Neural progenitor cell (in vitro differentiated cells): ENCODE measurements at regions not wholly inside any gene's neighbourhood (a gene's known extent, or its start where the extent isn't known, plus 50 kb on each side); places are given as distances from the start of the nearest gene placed in this dataset.

Source experiments
- DNase-seq: peaks from one replicate; pipeline ENCODE4 v3.0.0-alpha.2; 2016; ENCODE audit warnings: low spot score
- H2AFZ ChIP-seq: fragments of 200-600 bp; sonication (generic); replicated peaks from 2 replicates; pipeline ENCODE4 v1.6.1; 2016; ENCODE audit warnings: antibody characterized with exemption
- H3F3A ChIP-seq: fragments of 200-600 bp; sonication (generic); 2 replicates; pipeline ENCODE4 v1.6.1; 2016; ENCODE audit warnings: antibody characterized with exemption, low read depth
- H3K27ac ChIP-seq: fragments of 200-600 bp; sonication (generic); 2 replicates; pipeline ENCODE4 v1.5.1; 2016; ENCODE audit warnings: mild to moderate bottlenecking
- H3K27me3 ChIP-seq: fragments of 200-600 bp; sonication (generic); 2 replicates; pipeline ENCODE4 v1.6.1; 2016; ENCODE audit warnings: mild to moderate bottlenecking, moderate library complexity
- H3K36me3 ChIP-seq: fragments of 200-600 bp; sonication (generic); 2 replicates; pipeline ENCODE4 v1.5.1; 2016
- H3K4me1 ChIP-seq: fragments of 200-600 bp; sonication (generic); 2 replicates; pipeline ENCODE4 v1.6.1; 2016; ENCODE audit warnings: mixed run types
- H3K4me2 ChIP-seq: fragments of 200-600 bp; sonication (generic); 2 replicates; pipeline ENCODE4 v1.6.1; 2016
- H3K4me3 ChIP-seq: fragments of 200-600 bp; sonication (generic); 2 replicates; pipeline ENCODE4 v1.5.1; 2016
- H3K79me2 ChIP-seq: fragments of 200-600 bp; sonication (generic); 2 replicates; pipeline ENCODE4 v1.6.1; 2016; ENCODE audit warnings: low read depth
- H3K9ac ChIP-seq: fragments of 200-600 bp; sonication (generic); 2 replicates; pipeline ENCODE4 v1.6.1; 2016
- H3K9me3 ChIP-seq: fragments of 200-600 bp; sonication (generic); 2 replicates; pipeline ENCODE4 v1.5.1; 2016; ENCODE audit warnings: low read depth
- H4K20me1 ChIP-seq: fragments of 200-600 bp; sonication (generic); 2 replicates; pipeline ENCODE4 v1.6.1; 2016; ENCODE audit warnings: low read depth
- H3K27ac Mint-ChIP-seq: 3 replicates; pipeline ENCODE4 v1.8.0; 2021; ENCODE audit warnings: mixed read lengths
- H3K27me3 Mint-ChIP-seq: 2 replicates; pipeline ENCODE4 v1.8.0; 2022; ENCODE audit warnings: low read depth, mild to moderate bottlenecking, inconsistent platforms, moderate library complexity, mixed read lengths; ENCODE audit not compliant: insufficient read depth
- H3K36me3 Mint-ChIP-seq: 3 replicates; pipeline ENCODE4 v1.8.0; 2021; ENCODE audit warnings: mixed read lengths
- H3K4me1 Mint-ChIP-seq: 3 replicates; pipeline ENCODE4 v1.8.0; 2021; ENCODE audit warnings: mixed read lengths
- H3K4me3 Mint-ChIP-seq: 3 replicates; pipeline ENCODE4 v1.8.0; 2021; ENCODE audit warnings: mild to moderate bottlenecking, moderate library complexity, mixed read lengths
- H3K9me3 Mint-ChIP-seq: 3 replicates; pipeline ENCODE4 v1.8.0; 2020; ENCODE audit warnings: mixed read lengths
- CTCF ChIP-seq: fragments of 200-600 bp; sonication (generic); IDR thresholded peaks from 2 replicates; pipeline ENCODE4 v1.5.1; 2017; ENCODE audit warnings: antibody characterized with exemption, mild to moderate bottlenecking
- EZH2 ChIP-seq: fragments of 200-600 bp; sonication (generic); IDR thresholded peaks from 2 replicates; pipeline ENCODE4 v1.6.1; 2017; ENCODE audit warnings: antibody characterized with exemption, mild to moderate bottlenecking, moderate library complexity
- EZH2phosphoT487 ChIP-seq: fragments of 200-600 bp; sonication (generic); IDR thresholded peaks from 2 replicates; pipeline ENCODE4 v1.6.1; 2017; ENCODE audit warnings: antibody characterized with exemption

- Histone ChIP-seq H3K79me2 (no peaks in the 10 kb centered on the region), H3F3A (peaks cover 10% of the 10 kb centered on the region), H3K9ac (no peak overlapping the region), H4K20me1 (no peaks in the 10 kb centered on the region), H3K36me3 (no peaks in the 10 kb centered on the region), H3K9me3 (peaks cover 16% of the 10 kb centered on the region), H3K4me3 (no peak overlapping the region), H2AFZ (no peak overlapping the region), H3K27ac (no peak overlapping the region), H3K4me2 (no peak overlapping the region), H3K4me1 (peaks cover 21% of the 10 kb centered on the region), H3K27me3 (no peaks in the 10 kb centered on the region)
- Mint-ChIP-seq H3K27me3 (peaks cover 6% of the 10 kb centered on the region), H3K9me3 (peaks cover 50% of the 10 kb centered on the region), H3K27ac (no peak overlapping the region), H3K4me1 (peaks cover 33% of the 10 kb centered on the region), H3K4me3 (no peak overlapping the region), H3K36me3 (peaks cover 12% of the 10 kb centered on the region)
- TF ChIP-seq CTCF (no peak), EZH2phosphoT487 (no peak), EZH2 (no peak)
- DNase-seq, result no peak
Observed at GRCh38 chr12:41944216-41944615, 200.5 kb downstream of the GXYLT1 start.

- Histone ChIP-seq H3K9ac (no peak overlapping the region), H3K27me3 (no peaks in the 10 kb centered on the region)
- H3K27me3 Mint-ChIP-seq, result peaks cover 6% of the 10 kb centered on the region
Observed at GRCh38 chr12:41943671-41944070, 201.0 kb downstream of the GXYLT1 start.

GRCh38 chr12:41942354-41942753 is 202.3 kb downstream of the GXYLT1 start:
- H3K4me3 ChIP-seq, result no peak overlapping the region
- Mint-ChIP-seq H3K4me1 (peaks cover 33% of the 10 kb centered on the region), H3K36me3 (peaks cover 12% of the 10 kb centered on the region), H3K27me3 (peaks cover 6% of the 10 kb centered on the region), H3K27ac (peak overlapping the region; percentile 96), H3K9me3 (peaks cover 46% of the 10 kb centered on the region), H3K4me3 (peak overlapping the region; percentile 17)
- H2AFZ ChIP-seq, result peak overlapping the region; percentile 64
- no peaks in the 10 kb centered on the region for H3K27me3 ChIP-seq
- no peak for TF ChIP-seq EZH2
- H3F3A ChIP-seq, result peaks cover 10% of the 10 kb centered on the region
- DNase-seq, result peak; percentile 27
- no peaks in the 10 kb centered on the region for H3K79me2 ChIP-seq
- no peaks in the 10 kb centered on the region for H3K36me3 ChIP-seq
- H3K4me1 ChIP-seq, result peaks cover 21% of the 10 kb centered on the region
- H3K9ac ChIP-seq, result no peak overlapping the region
- H3K9me3 ChIP-seq, result peaks cover 16% of the 10 kb centered on the region
- peak overlapping the region; percentile 47 for H3K4me2 ChIP-seq
- no peaks in the 10 kb centered on the region for H4K20me1 ChIP-seq
- H3K27ac ChIP-seq, result peak overlapping the region; percentile 47

More at GRCh38 chr12:41943671-41944070, 201.0 kb downstream of the GXYLT1 start:
- Histone ChIP-seq H3K9me3 (peaks cover 16% of the 10 kb centered on the region), H4K20me1 (no peaks in the 10 kb centered on the region), H3K4me2 (no peak overlapping the region), H3F3A (peaks cover 10% of the 10 kb centered on the region), H3K27ac (no peak overlapping the region), H3K36me3 (no peaks in the 10 kb centered on the region), H3K4me3 (no peak overlapping the region), H3K79me2 (no peaks in the 10 kb centered on the region), H3K4me1 (peaks cover 21% of the 10 kb centered on the region), H2AFZ (no peak overlapping the region)
- H3K4me1 Mint-ChIP-seq, result peaks cover 33% of the 10 kb centered on the region
- TF ChIP-seq EZH2 (no peak), EZH2phosphoT487 (no peak), CTCF (no peak)
- H3K27ac Mint-ChIP-seq, result no peak overlapping the region
- peaks cover 12% of the 10 kb centered on the region for H3K36me3 Mint-ChIP-seq
- H3K4me3 Mint-ChIP-seq, result no peak overlapping the region
- peaks cover 50% of the 10 kb centered on the region for H3K9me3 Mint-ChIP-seq
- DNase-seq, result no peak

- Histone ChIP-seq H3K27ac (no peak overlapping the region), H3K4me2 (no peak overlapping the region), H3K4me1 (peaks cover 21% of the 10 kb centered on the region), H3K27me3 (no peaks in the 10 kb centered on the region), H3K9ac (no peak overlapping the region), H2AFZ (no peak overlapping the region), H3K79me2 (no peaks in the 10 kb centered on the region), H3K36me3 (no peaks in the 10 kb centered on the region), H3K9me3 (peaks cover 12% of the 10 kb centered on the region), H3F3A (peaks cover 10% of the 10 kb centered on the region), H3K4me3 (no peak overlapping the region), H4K20me1 (no peaks in the 10 kb centered on the region)
- H3K9me3 Mint-ChIP-seq, result peaks cover 45% of the 10 kb centered on the region
- TF ChIP-seq EZH2phosphoT487, result no peak
- TF ChIP-seq EZH2, result no peak
- TF ChIP-seq CTCF, result no peak
- peaks cover 3% of the 10 kb centered on the region for H3K27me3 Mint-ChIP-seq
- no peak overlapping the region for H3K4me3 Mint-ChIP-seq
- H3K36me3 Mint-ChIP-seq, result peaks cover 7% of the 10 kb centered on the region
- H3K27ac Mint-ChIP-seq, result peak overlapping the region; percentile 69
- peaks cover 33% of the 10 kb centered on the region for H3K4me1 Mint-ChIP-seq
- no peak for DNase-seq
Observed at GRCh38 chr12:41941079-41941478, 203.6 kb downstream of the GXYLT1 start.
